ENCODE measurements at regions not wholly inside any gene's neighbourhood (a gene's known extent, or its start where the extent isn't known, plus 50 kb on each side); places are given as distances from the start of the nearest gene placed in this dataset.

DNA sequence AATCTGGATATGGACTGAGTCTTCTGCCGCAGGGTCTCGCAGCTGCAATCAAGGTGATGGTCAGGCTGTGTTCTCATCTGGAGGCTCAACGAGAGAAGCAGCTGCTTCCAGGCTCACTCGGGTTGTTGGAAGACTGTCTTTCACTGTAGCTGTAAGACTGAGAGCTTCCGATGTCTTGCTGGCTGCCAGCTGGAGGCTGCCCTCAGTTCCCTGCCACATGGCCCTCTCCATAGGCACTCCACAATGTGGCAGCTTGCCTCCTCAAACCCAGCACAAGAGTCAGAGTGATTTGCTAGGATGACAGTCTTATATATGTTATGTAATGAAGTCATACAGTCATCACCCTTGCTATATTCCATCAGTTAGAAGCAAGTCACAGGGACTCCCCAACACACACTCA lies 290.5 kb upstream of the CDYL start:
- TF ChIP-seq, protein P1, sequence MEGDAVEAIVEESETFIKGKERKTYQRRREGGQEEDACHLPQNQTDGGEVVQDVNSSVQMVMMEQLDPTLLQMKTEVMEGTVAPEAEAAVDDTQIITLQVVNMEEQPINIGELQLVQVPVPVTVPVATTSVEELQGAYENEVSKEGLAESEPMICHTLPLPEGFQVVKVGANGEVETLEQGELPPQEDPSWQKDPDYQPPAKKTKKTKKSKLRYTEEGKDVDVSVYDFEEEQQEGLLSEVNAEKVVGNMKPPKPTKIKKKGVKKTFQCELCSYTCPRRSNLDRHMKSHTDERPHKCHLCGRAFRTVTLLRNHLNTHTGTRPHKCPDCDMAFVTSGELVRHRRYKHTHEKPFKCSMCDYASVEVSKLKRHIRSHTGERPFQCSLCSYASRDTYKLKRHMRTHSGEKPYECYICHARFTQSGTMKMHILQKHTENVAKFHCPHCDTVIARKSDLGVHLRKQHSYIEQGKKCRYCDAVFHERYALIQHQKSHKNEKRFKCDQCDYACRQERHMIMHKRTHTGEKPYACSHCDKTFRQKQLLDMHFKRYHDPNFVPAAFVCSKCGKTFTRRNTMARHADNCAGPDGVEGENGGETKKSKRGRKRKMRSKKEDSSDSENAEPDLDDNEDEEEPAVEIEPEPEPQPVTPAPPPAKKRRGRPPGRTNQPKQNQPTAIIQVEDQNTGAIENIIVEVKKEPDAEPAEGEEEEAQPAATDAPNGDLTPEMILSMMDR (IDR thresholded peaks at IDR 0.05) = no peak
- no peak for TF ChIP-seq POLR2A (IDR thresholded peaks at IDR 0.05)

All from breast epithelium (tissue), 3 donors.